Brain microvascular endothelial cell (primary cell): ENCODE measurements at regions not wholly inside any gene's neighbourhood (a gene's known extent, or its start where the extent isn't known, plus 50 kb on each side); places are given as distances from the start of the nearest gene placed in this dataset.

Experiments
- DNase-seq: peaks from one replicate; pipeline ENCODE4 v3.0.0-alpha.2; 2020
- H3K27ac ChIP-seq: fragments of 250-450 bp; sonication (Bioruptor Pico); 2 replicates; pipeline ENCODE4 v1.5.1; 2020; ENCODE audit warnings: mild to moderate bottlenecking, moderate library complexity
- H3K27me3 ChIP-seq: fragments of 250-450 bp; sonication (Bioruptor Pico); replicated peaks from 2 replicates; pipeline ENCODE4 v1.5.1; 2020; ENCODE audit warnings: mild to moderate bottlenecking
- H3K36me3 ChIP-seq: fragments of 250-450 bp; sonication (Bioruptor Pico); replicated peaks from 2 replicates; pipeline ENCODE4 v1.5.1; 2020; ENCODE audit warnings: mild to moderate bottlenecking
- H3K4me3 ChIP-seq: 2 replicates; pipeline ENCODE4 v1.5.1; 2011; ENCODE audit warnings: low read depth, mild to moderate bottlenecking, control low read depth, low read length, moderate library complexity
- CTCF ChIP-seq: IDR thresholded peaks from 2 replicates; pipeline ENCODE4 v1.5.1; 2011; ENCODE audit warnings: low read depth, mild to moderate bottlenecking, moderate library complexity, low read length, control low read depth, inconsistent platforms; ENCODE audit errors: missing control alignments
- in situ Hi-C: cut with HindIII; loops from 2 replicates; pipeline ENCODE4 v1.10.0; 2017; ENCODE audit warnings: low sequenced_read_pairs, low pct_ligation_motif_present

- H3K27ac ChIP-seq, result no peak overlapping the region
- in situ Hi-C loops, result no loop called here
- DNase-seq, result no peak
- TF ChIP-seq CTCF, result no peak
- H3K4me3 ChIP-seq, result no peak overlapping the region
- H3K36me3 ChIP-seq, result no peaks in the 10 kb centered on the region
- H3K27me3 ChIP-seq, result no peaks in the 10 kb centered on the region
Measured at GRCh38 chr5:164370841-164371240, 865.4 kb downstream of the MAT2B start.

- in situ Hi-C loops, result no loop called here
- TF ChIP-seq CTCF, result no peak
- Histone ChIP-seq H3K4me3 (no peak overlapping the region), H3K27ac (no peak overlapping the region), H3K27me3 (no peaks in the 10 kb centered on the region), H3K36me3 (no peaks in the 10 kb centered on the region)
- no peak for DNase-seq
Measured at GRCh38 chr5:164372892-164373291, 867.5 kb downstream of the MAT2B start.

- Histone ChIP-seq H3K27me3 (no peaks in the 10 kb centered on the region), H3K36me3 (no peaks in the 10 kb centered on the region), H3K4me3 (no peak overlapping the region), H3K27ac (no peak overlapping the region)
- in situ Hi-C loops, result no loop called here
- TF ChIP-seq CTCF, result no peak
- no peak for DNase-seq
Measured at GRCh38 chr5:164373876-164374275, 868.5 kb downstream of the MAT2B start.

DNA sequence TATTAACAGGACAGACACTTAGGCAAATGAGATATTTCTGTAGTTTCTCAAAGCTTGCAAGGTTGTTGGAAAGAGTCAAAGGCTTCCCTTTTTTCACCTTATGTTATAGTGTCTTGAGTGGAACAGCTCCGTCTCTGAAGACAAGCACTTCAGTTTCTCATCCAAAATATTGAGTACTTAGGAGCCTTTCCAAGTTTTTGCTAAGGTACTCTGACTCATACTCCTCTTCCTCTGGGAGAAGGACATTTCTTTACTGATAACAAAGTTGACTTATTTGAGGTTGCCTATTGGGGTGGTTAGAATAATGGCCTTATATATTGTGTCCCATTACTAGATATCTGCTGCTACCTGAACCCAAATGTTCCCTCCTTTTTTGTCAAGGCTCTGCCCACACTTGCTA, 869.6 kb downstream of the MAT2B start:
- Histone ChIP-seq H3K4me3 (no peak overlapping the region), H3K27ac (no peak overlapping the region), H3K36me3 (no peaks in the 10 kb centered on the region), H3K27me3 (no peaks in the 10 kb centered on the region)
- no peak for DNase-seq
- in situ Hi-C loops, result no loop called here
- no peak for TF ChIP-seq CTCF

DNA sequence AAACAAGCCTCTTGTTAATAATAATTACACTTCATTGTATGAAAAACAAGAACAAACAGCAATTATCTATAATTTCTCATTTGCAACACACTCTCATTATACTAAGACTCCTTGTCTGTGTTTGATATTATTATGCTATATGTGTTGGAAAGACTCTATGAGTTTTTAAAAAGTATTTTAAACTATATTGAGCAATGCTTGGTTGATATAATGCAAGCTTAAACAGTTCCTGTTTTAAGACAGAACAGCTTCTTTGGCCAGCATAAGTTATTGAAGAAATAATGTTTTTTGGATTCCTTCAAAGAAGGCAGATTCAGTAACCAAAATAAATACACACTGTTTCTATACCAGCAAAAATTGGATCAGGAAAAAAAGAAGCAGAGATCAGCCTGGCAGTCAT, 871.4 kb downstream of the MAT2B start:
- TF ChIP-seq CTCF, result no peak
- in situ Hi-C loops, result no loop called here

GRCh38 chr5:164377746-164378145, 872.3 kb downstream of the MAT2B start:
- no peak for DNase-seq
- H3K36me3 ChIP-seq, result no peaks in the 10 kb centered on the region
- no peaks in the 10 kb centered on the region for H3K27me3 ChIP-seq
- no peak overlapping the region for H3K4me3 ChIP-seq
- H3K27ac ChIP-seq, result no peak overlapping the region
- in situ Hi-C loops, result no loop called here
- TF ChIP-seq CTCF, result no peak

More for the DNA sequence above, 871.4 kb downstream of the MAT2B start:
- Histone ChIP-seq H3K27me3 (no peaks in the 10 kb centered on the region), H3K36me3 (no peaks in the 10 kb centered on the region), H3K27ac (no peak overlapping the region), H3K4me3 (no peak overlapping the region)
- DNase-seq, result no peak
